HG02610 (cell line): ENCODE measurements at regions not wholly inside any gene's neighbourhood (a gene's known extent, or its start where the extent isn't known, plus 50 kb on each side); places are given as distances from the start of the nearest gene placed in this dataset.
"Not testable (repeated sequence)": the region's sequence is repeated elsewhere in the genome, so short reads cannot be mapped to it uniquely, and the experiment has no call there.

Experiments
- ATAC-seq: cut with Tn5 transposase; IDR thresholded peaks from one replicate; pipeline ENCODE4 v1.9.1; 2021; ENCODE audit warnings: mild to moderate bottlenecking, moderate library complexity; ENCODE audit not compliant: unreplicated experiment

DNA sequence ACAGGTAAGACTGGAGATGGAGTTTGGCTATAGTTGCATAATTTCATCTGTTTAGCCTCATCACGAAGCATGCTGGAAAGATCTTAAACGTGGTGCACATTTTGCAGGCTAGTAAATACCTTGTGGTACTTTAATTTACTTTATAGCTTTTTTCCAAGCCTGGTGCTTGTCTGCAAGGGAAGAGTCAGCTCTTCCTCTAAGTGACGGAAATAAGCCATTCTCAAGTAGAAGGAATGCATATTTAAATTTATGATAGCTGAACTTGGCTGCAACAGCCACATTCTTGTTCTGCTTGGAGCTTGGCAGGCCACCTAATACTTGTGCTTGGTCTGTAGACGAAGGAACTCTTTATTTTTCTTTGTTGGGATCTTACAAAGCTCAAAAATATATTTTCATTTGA, 188.0 kb upstream of the PIK3R1 start:
- ATAC-seq: no peak

DNA sequence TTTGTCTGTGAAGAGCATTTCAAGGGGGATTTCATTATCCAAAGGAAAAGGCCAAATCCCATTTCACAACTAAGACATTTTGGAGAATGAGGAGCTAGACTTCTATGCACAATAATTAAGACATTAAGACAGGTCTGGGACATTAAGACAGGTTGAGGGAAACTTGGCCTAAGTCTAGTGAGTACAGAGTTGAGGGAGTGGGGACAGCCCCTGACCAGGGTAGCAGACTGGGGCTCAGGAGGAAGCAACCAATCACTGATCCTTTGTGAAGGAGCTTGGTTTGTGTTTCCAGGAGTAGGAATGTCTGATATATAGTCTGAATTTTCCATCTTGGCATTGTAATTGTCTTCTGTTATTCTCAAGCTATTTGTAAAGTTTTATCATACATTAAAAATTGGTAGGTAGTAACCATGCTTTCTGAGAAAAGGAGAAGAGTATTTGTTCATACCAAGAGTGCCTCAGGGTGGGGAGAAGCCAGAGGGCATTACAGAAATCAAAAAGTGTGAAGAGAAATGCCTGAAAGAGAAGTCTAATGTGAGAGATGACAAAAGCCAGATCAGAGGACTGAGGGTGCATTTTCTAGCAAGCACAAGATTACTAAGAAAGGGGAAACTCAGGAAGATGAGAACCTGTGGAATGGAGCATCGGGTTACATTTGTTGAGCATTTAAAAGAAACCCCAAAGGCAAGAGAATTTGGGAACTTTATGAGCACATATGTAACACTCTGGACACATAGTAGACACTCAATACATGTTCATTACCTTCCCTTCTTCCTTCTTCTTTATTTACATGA, 189.3 kb upstream of the PIK3R1 start:
- no peak for ATAC-seq

DNA sequence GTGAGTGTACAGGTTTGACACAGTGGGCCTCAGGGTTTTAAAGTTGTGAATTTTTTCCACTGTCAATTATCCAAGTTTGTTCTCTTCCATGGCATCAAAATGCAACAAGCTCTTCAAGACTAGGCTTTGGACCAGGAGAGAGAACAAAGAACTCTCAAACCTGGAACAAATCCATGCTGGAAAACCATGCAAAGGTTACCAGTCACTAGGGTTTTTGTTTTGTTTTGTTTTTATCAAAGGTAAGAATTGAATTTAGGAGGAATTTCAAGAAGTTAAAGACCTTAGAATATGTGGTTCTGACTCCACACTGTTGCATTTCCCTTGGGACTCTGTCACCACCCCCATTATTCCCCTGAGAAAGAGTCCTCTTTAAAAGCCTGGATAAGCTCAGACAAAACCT, 191.1 kb upstream of the PIK3R1 start:
- ATAC-seq: no peak

DNA sequence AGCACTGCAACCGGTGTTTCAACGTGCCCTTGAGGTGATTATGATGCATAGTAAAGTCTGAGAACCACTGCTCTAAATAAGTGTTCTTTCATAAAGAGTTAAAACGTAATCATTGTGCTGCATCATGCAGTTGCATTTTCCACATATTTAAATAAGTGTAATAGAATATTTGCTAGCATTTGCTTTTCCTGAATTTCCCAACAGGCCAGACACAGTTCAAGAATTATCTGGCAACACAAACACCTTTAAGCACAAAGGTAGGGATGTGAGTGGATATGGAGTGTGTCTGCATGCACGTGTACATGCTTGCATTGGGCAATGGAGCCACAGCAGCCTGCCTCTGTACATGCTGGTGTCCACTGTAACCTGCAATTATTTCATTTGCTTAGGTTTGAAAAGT, 193.6 kb upstream of the PIK3R1 start:
- no peak for ATAC-seq

DNA sequence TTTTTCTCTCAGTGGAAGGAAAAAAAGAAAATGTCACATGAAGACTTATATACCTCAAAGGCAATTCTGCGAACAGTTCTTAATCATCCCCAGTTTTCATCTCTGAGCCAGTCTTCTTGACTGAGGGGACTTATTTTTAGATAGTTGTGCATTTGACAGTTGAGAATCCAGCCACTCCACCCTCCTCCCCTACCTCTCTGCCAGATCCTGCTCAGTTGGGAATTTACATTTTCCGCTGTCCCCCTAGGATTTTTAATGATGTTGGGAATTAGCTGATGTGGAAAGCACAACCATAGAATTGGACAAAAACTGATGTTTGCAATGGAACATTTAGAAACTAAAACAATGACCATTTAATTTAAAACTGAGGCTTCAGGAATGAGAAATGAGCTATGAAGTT, 194.3 kb upstream of the PIK3R1 start:
- no peak for ATAC-seq

DNA sequence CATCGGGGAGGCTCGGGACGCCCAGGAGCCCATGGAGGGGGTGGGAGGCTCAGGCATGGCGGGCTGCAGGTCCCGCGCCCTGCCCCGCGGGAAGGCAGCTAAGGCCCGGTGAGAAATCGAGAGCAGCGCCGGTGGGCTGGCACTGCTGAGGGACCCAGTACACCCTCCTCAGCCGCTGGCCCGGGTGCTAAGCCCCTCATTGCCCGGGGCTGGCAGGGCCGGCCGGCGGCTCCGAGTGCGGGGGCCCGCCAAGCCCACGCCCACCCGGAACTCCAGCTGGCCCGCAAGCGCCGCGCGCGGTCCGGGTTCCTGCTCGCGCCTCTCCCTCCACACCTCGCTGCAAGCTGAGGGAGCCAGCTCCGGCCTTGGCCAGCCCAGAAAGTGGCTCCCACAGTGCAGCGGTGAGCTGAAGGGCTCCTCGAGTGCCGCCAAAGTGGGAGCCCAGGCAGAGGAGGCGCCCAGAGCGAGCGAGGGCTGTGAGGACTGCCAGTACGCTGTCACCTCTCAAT, 195.0 kb upstream of the PIK3R1 start:
- not testable (repeated sequence) for ATAC-seq

DNA sequence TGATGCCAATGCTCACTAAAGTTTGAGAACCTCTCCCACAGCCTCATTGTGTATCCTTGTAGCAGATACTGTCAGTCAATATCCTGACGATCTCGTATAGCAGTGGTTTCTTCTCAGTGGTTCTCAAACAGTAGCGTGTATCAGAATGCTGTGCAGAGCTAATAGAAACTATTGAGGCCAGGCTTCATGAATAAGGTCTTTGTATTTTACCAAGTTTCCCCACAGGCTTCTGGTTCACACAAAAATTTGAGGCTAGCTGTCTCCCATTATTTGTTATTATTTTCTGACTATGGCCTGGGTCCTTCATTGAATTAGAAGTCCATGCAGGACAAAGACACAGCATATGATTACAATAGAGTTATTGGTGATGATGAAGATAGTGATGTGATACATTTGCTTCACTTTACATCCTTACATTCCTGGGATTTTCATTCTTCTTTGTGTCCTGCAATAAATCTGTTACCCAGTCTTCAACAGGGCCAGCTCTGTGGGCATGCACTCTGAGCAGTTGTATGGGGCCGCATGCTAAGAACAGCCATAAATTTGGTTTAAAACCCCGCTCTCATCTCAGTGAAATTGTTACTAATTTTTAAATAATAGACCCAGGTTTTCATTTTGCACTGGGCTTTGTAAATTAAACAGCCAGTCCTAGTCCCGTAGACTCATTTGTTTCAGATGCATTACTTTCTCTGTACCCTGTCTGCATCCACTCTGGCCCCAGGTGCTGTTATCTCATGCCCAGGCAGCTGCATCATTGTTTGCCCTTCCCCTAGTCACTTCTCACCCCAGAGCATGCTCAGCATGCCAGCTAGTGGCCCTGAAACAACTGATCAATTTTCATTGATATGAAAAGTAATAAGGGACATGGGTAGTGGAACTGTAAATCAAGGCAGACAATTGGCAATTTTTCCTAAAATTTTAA, 199.9 kb upstream of the PIK3R1 start:
- ATAC-seq: no peak

DNA sequence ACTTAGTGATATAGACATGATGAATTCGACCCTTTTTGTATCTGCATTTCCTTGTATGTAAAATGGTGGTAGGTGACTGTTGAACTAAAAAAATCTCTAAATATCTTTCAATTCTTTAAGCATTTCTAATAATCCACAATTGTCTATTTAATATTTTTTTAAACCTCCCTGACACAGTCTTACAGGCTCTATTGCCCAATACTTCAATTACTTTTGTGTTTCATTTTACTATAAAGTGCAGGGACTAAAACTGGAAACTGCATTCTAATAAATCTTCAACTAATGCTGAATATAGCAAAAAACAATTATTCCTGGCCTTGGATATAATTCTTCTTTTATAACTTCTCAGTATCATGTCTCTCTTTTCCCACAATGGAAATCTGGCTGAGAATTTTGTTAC, 202.7 kb upstream of the PIK3R1 start:
- no peak for ATAC-seq

DNA sequence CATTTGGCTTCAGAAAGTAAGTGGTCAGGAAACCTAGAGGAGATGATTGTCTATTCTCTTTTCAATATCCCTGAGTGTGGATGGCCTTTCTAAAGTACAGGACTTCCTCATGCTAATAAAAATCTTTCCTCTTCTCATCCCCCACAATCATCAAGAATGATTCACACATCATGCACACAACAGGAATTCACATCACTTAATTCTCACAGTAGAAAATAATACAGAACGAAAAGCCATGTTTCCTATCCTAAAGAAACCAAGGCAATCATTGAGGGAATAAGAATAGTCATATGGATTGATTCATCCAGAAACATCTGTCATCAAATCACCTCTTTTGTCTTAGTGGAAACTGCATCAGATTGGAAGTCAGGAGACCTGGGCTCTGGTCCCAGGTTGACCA, 203.1 kb upstream of the PIK3R1 start:
- ATAC-seq: no peak

DNA sequence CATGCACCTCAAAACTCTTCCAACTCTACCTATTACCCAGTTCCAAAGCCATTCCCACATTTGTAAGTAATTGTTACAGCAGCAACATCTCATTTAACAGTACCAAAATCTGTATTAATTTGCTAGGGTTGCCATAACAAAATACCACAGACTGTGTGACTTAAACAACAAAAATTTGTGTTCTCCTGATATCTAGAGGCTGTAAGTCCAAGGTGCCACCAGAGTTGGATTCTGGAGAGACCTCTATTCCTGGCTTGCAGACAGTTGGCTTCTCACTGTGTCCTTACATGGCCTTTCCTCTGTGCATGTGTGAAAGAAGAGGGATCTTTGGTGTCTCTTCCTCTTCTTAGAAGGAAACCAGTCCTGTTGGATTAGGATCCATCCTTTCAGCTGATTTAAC, 203.8 kb upstream of the PIK3R1 start:
- no peak for ATAC-seq

DNA sequence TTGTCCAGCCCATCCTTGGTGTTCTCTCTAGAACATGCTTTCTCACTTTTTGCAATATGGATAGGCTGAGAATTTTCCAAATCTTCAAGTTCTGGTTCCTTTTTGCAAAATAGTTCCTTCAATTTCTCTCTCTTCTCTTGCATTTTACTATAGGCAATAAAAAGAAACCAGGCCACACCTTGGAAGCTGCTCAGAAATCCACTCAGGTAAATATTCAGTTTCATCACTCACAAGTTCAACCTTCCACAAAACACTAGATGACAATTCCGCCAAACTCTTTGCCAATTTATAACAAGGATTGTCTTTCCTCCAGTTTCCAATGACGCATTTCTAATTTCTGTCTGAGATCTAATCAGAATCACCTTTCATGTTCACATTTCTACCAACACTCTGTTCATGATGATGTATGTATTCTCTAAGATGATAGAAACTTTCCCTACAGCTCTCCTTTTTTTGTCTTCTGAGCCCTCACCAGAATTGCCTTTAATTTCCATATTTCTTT, 204.2 kb upstream of the PIK3R1 start:
- ATAC-seq: no peak

DNA sequence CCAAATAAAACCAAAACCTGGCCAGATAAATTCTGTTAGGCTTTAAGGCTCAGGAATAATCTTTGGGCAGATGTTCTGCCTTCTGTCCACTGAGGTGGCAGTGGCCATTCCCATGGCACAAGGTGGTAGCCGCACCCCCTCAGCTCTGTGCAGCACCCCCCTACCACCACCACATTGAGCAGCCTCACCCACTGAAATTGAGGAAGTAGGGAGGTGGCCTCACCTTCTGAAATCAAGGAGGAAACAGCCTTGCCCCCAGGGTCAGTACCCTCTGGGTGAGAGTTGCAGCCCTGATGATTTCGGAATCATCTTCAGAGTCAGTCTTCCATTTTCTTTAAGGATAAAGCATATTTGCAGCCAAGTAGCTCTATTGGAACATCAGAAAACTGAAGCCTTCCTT, 204.8 kb upstream of the PIK3R1 start:
- no peak for ATAC-seq

DNA sequence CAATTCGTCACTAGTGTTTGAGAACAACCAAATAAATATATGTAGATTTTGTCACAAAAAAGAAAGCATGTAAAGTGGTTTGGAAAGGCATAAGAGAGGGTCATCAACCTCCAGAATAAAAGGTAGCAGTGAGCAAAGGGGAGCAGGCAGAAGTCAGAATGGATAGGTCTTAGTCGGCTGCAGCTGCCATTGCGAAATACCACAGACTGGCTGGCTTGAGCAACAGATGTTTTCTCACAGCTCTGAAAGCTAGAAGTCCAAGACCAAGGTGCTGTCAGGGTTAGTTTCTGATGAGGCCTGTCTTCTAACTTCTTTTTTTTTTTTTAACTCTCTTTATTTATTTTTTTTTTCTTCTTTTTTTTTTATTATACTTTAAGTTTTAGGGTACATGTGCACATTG, 208.1 kb upstream of the PIK3R1 start:
- no peak for ATAC-seq

DNA sequence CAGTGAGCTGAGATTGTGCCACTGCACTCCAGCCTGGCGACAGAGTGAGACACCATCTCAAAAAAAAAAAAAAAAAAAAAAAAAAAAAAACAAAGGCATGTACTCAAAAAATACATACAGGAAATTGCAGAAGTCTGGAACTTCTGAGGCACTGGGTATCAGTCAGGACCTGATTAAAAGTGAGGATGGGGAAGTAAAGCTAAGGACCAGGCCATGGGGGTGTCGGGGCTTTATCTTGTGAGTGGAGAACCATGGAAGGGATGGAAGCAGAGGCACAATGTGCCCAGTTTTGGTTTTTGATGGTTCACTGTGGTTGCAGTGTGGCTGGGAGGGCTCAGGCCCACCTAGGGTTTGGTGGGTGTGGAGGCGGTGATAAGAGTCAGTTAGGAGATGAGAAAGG, 212.7 kb upstream of the PIK3R1 start:
- ATAC-seq: no peak

DNA sequence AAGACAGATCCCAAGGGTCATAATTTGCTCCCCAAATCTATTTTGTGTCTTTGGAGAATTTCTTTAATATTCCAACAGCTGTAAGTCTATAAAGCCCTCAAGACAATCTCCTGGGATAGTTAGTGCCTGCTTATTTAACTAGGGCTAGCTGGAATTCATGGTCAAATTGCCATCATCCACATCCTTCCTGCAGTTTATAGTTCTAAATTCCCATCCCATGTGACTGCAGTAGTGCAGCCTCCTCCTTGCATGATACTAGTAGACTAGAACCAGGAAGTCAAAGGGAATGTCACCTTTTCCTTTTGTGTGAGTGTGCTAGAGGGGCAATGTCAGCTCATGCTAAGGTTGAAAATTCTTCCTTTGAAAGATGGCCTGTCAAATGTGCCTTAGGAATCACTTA, 214.8 kb upstream of the PIK3R1 start:
- no peak for ATAC-seq

DNA sequence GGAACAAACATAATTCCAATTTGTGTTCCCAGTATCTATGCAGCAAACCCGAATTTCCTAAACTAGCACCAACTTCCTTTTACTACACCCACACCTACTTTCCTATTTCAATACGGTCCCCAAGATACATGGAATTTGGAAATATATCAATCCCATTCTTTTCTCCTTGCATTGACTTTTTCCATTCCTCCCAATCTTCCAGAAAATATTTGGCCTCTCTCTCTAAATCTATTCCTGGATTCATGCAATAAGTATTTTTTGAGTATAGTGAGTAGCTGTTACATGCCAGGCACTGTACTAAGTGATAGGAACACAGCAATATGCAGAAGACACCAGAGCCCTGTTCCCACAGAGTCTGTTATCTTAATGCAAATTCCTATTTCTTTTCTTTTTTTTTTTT, 216.2 kb upstream of the PIK3R1 start:
- no peak for ATAC-seq

DNA sequence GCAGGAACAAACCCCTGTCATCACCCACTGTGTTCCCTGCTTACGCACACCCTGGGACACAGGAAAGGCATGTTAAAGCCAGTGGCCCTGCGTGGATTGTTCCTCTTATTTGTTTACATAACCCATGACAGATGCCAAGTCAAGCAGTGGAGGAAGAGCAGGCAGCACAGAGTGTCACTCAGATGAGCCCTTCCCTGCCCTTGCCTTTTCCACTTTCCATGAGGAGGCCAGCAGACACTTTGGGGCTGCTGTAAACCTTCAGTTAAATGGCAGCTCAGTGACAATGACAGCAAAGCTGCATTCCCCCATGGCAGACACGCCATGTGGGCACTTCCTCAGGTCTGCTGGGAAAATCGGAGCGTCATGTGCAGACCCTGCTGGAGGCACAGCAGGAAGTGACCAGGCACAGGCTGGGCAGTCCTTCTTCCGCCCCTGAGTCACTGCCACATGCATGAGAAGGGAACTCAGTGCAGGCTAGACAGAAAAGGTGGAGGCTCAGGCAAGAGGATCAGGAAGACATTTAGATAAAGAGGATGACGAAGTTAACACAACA, 216.8 kb upstream of the PIK3R1 start:
- no peak for ATAC-seq

DNA sequence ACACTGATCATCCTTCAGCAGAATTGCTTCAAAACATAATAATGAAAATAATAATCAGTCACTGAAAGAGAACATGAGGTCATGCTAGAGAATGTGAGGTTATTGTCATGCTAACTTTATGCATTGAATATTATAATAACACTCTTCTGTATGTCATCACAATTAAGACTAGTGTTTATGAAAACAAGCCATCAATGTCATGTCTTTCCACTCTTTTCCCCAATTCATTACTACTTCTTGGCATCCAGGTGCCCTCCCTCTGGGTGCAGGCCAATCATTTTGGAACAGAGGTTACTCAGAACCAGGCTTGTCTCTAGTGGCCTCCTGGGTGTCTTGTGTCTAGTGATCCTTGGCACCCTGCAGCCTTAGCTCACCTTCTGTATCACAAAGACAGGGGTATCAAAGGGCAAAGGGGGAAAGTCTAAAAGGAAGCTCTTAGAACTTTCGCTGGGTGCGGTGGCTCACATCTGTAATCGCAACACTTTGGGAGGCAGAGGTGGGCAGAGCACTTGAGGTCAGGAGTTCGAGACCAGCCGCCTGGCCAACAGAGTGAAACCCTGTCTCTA, 217.6 kb upstream of the PIK3R1 start:
- ATAC-seq: no peak

DNA sequence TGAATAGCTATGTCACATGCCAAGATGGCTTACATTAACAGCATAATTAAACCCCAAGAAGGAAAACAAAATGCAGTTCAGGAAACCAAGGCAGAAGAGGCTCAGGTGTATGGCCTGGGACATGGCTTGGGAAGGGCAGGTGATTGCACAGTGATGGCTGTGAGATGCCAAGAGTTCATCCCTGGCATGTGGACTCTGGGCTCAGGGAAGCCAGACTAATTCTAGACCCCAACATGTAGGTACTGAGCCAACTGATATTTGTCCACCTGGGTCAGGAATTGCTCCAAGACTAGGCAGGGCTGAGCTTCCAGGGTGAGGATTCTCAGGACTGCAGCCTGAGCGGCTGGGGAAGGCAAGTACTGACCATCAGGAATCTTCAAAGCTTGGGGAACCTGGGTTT, 218.4 kb upstream of the PIK3R1 start:
- ATAC-seq: no peak

DNA sequence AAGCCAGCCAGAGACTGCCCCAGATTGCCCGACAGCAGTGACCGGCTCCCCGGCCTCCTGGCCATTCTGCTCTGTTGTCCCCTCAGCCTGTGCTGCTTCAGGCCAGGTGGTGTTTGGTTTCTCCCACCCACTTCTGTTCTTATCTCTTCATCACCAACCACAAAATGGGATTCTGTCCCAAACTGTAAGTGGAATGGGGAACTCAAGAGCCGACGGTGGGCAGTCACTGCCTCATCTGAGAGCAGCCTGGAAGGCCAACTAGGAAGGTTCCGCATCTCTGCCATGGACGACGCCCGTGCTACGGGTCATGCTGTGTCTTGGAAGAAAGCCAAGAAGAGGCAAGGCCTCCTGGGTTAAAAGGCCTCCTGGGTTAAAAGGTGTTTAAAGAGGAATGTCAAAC, 219.0 kb upstream of the PIK3R1 start:
- no peak for ATAC-seq

DNA sequence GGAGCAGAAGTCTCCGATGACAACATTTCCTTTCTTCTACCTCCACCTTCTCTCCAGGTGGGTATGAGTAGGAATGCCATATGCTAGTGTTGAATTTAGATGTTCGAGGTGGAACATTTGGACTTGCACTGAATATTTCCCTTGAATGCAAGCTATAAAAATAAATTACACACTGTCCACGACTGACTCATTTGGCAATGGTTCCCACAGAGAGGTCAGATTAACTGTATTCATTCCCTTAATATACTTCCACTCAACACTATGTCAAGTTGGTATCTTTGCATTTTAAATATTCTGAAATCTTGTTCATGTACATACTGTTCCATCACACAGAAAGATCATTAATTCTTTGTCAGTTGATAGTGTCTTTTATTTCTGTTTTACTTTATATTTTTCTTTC, 222.6 kb upstream of the PIK3R1 start:
- no peak for ATAC-seq
